OCI-LY3 (cell line): ENCODE measurements at regions not wholly inside any gene's neighbourhood (a gene's known extent, or its start where the extent isn't known, plus 50 kb on each side); places are given as distances from the start of the nearest gene placed in this dataset.

Experiments used
- EZH2phosphoT487 ChIP-seq: fragments of 200-600 bp; shearing (Covaris generic); IDR thresholded peaks from 2 replicates; pipeline ENCODE4 v1.6.1; 2018; ENCODE audit warnings: antibody characterized with exemption, mixed run types, low read depth
- TF ChIP-seq, protein P1 (sequence below): fragments of 200-600, 300-600 bp; sonication (generic); IDR thresholded peaks from 2 replicates; pipeline ENCODE4 v1.5.1; 2014; ENCODE audit warnings: antibody characterized with exemption, low read length, low read depth

- TF ChIP-seq, protein P1, sequence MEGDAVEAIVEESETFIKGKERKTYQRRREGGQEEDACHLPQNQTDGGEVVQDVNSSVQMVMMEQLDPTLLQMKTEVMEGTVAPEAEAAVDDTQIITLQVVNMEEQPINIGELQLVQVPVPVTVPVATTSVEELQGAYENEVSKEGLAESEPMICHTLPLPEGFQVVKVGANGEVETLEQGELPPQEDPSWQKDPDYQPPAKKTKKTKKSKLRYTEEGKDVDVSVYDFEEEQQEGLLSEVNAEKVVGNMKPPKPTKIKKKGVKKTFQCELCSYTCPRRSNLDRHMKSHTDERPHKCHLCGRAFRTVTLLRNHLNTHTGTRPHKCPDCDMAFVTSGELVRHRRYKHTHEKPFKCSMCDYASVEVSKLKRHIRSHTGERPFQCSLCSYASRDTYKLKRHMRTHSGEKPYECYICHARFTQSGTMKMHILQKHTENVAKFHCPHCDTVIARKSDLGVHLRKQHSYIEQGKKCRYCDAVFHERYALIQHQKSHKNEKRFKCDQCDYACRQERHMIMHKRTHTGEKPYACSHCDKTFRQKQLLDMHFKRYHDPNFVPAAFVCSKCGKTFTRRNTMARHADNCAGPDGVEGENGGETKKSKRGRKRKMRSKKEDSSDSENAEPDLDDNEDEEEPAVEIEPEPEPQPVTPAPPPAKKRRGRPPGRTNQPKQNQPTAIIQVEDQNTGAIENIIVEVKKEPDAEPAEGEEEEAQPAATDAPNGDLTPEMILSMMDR: no peak
- TF ChIP-seq EZH2phosphoT487: no peak
Measured at GRCh38 chr3:187810021-187810446, 64.8 kb upstream of the BCL6 start.
